Vagina (tissue), 2 donors: ENCODE measurements at regions not wholly inside any gene's neighbourhood (a gene's known extent, or its start where the extent isn't known, plus 50 kb on each side); places are given as distances from the start of the nearest gene placed in this dataset.

Experiments used
- DNase-seq, 2 donors: peaks; one replicate each; pipeline ENCODE4 v3.0.0-alpha.2; 2017; ENCODE audit errors: extremely low spot score in 2 of 2
- H3K27ac ChIP-seq: fragments of 200-600 bp; sonication (generic); one replicate; pipeline ENCODE4 v1.5.1; 2019
- H3K27me3 ChIP-seq: fragments of 200-600 bp; sonication (generic); one replicate; pipeline ENCODE4 v1.5.1; 2019
- H3K36me3 ChIP-seq, 2 donors: fragments of 200-600 bp; sonication (generic); one replicate each; pipeline ENCODE4 v1.5.1; 2017 to 2019
- H3K4me1 ChIP-seq: fragments of 200-600 bp; sonication (generic); one replicate; pipeline ENCODE4 v1.5.1; 2019
- H3K4me3 ChIP-seq, 2 donors: fragments of 200-600 bp; sonication (generic); 1 replicate in 1 of 2; 2 replicates in 1 of 2; pipeline ENCODE4 v1.5.1; 2016 to 2019
- H3K9me3 ChIP-seq: fragments of 200-600 bp; sonication (generic); one replicate; pipeline ENCODE4 v1.5.1; 2019
- CTCF ChIP-seq, 3 experiments: fragments of 450-650 bp in 2 of 3; fragments of 200-600 bp in 1 of 3; sonication (generic) in 1 of 3; IDR thresholded peaks; one replicate each; pipeline ENCODE4 v1.5.1; 2017 to 2019; ENCODE audit warnings: antibody characterized with exemption in 3 of 3, mild to moderate bottlenecking in 2 of 3, moderate library complexity in 2 of 3
- POLR2A ChIP-seq, 2 donors: fragments of 450-650 bp; IDR thresholded peaks; one replicate each; pipeline ENCODE4 v1.6.1; 2017; ENCODE audit warnings: antibody characterized with exemption in 2 of 2, mild to moderate bottlenecking in 2 of 2, moderate library complexity in 2 of 2
- POLR2AphosphoS5 ChIP-seq, 2 donors: sonication (generic); formaldehyde crosslinking; IDR thresholded peaks; one replicate each; pipeline ENCODE4 v1.9.0; 2017; ENCODE audit warnings: antibody characterized with exemption in 2 of 2, mild to moderate bottlenecking in 2 of 2, low read depth in 1 of 2; ENCODE audit not compliant: insufficient read depth in 1 of 2
- intact Hi-C: fragments of 100-400 bp; cut with DNase I; formaldehyde crosslinking; loops from one replicate; pipeline ENCODE4 v1.15.1; 2023

DNA sequence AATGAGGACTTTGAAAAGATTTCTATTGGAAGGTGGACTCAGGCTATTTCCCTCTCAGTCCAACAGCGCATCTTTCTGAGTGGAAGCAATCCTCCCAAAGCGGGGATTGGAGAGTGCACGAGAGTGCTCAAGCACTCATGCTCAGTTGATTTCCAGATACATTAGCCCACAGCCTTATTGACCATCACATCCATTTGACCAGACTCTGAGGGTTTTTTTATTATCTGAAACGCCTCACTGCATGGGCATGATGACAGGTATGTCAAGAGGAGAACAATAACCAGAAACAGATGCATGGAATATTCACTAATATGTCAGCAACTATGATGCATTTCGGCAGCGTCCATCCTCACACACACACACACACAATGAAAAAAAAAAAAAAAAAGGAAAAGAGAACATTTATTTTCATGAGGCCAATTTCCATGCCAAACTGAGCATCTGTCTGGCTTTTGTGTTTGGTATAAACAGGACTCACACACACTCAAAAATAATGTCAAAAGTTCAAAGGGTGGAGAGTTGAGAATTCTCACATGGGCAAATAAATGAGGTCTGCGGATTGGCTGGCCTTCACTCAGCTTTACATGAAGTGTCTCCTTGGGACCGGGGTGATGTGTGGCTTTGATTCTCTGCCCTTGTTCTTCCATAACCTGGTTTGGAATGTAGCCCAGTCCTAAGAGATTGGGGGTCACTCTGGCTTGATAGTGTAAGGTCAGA, 371.6 kb downstream of the MCTP2 start:
- Histone ChIP-seq H3K4me1 (no peaks in the 10 kb centered on the region), H3K27ac (no peak overlapping the region), H3K4me3 (no peak overlapping the region), H3K9me3 (no peaks in the 10 kb centered on the region), H3K27me3 (no peaks in the 10 kb centered on the region), H3K36me3 (no peaks in the 10 kb centered on the region)
- intact Hi-C loops = no loop called here
- no peak for TF ChIP-seq POLR2A (IDR thresholded peaks at IDR 0.05)
- no peak for TF ChIP-seq POLR2AphosphoS5 (IDR thresholded peaks at IDR 0.05; ENCODE audit: insufficient read depth in 1 of 2, low read depth in 1 of 2)
- no peak for TF ChIP-seq CTCF (IDR thresholded peaks at IDR 0.05)
- DNase-seq = no peak

GRCh38 chr15:94606286-94606685, 374.9 kb downstream of the MCTP2 start:
- no peak overlapping the region for H3K27ac ChIP-seq
- DNase-seq = no peak
- intact Hi-C loops = no loop called here
- no peak overlapping the region for H3K4me3 ChIP-seq
- no peaks in the 10 kb centered on the region for H3K4me1 ChIP-seq
- H3K9me3 ChIP-seq = no peaks in the 10 kb centered on the region
- no peaks in the 10 kb centered on the region for H3K27me3 ChIP-seq
- no peaks in the 10 kb centered on the region for H3K36me3 ChIP-seq
- TF ChIP-seq POLR2A (IDR thresholded peaks at IDR 0.05) (no peak), CTCF (IDR thresholded peaks at IDR 0.05) (no peak), POLR2AphosphoS5 (IDR thresholded peaks at IDR 0.05; ENCODE audit: insufficient read depth in 1 of 2, low read depth in 1 of 2) (no peak)

- Histone ChIP-seq H3K4me1 (no peaks in the 10 kb centered on the region), H3K9me3 (no peaks in the 10 kb centered on the region), H3K36me3 (no peaks in the 10 kb centered on the region), H3K27ac (no peak overlapping the region), H3K4me3 (no peak overlapping the region), H3K27me3 (no peaks in the 10 kb centered on the region)
- intact Hi-C loops = no loop called here
- no peak for DNase-seq
- TF ChIP-seq POLR2AphosphoS5 (IDR thresholded peaks at IDR 0.05; ENCODE audit: insufficient read depth in 1 of 2, low read depth in 1 of 2) (no peak), POLR2A (IDR thresholded peaks at IDR 0.05) (no peak), CTCF (IDR thresholded peaks at IDR 0.05) (no peak)
Measured at GRCh38 chr15:94607176-94607654, 375.9 kb downstream of the MCTP2 start.

GRCh38 chr15:94610069-94610468, 378.7 kb downstream of the MCTP2 start:
- Histone ChIP-seq H3K4me3 (no peak overlapping the region), H3K36me3 (no peaks in the 10 kb centered on the region), H3K9me3 (no peaks in the 10 kb centered on the region), H3K27me3 (no peaks in the 10 kb centered on the region), H3K4me1 (no peaks in the 10 kb centered on the region), H3K27ac (no peak overlapping the region)
- intact Hi-C loops = no loop called here
- TF ChIP-seq POLR2AphosphoS5 (IDR thresholded peaks at IDR 0.05; ENCODE audit: insufficient read depth in 1 of 2, low read depth in 1 of 2) (no peak), POLR2A (IDR thresholded peaks at IDR 0.05) (no peak), CTCF (IDR thresholded peaks at IDR 0.05) (no peak)
- no peak for DNase-seq

DNA sequence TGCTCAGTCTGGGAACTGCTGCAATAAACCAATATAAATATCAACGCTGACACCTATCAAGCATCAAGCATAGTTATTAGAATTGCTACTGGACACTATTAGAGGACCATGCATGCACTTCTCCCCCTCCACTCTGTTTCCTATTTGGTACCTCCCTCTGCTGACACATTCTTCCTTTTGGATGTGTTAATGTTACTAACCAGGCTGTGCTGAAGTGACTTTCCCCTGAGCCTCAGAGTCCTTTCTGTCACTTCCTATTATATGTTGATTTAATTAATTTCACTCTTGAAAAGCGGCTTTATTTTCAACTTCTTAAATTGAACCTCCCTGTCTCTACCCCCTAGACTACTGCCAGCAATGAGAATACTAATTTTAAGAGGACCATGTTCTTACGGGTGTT, 379.1 kb downstream of the MCTP2 start:
- no peaks in the 10 kb centered on the region for H3K27me3 ChIP-seq
- no peak for DNase-seq
- no peaks in the 10 kb centered on the region for H3K9me3 ChIP-seq
- H3K4me1 ChIP-seq = no peaks in the 10 kb centered on the region
- no peak overlapping the region for H3K27ac ChIP-seq
- no peaks in the 10 kb centered on the region for H3K36me3 ChIP-seq
- no peak for TF ChIP-seq POLR2AphosphoS5 (IDR thresholded peaks at IDR 0.05; ENCODE audit: insufficient read depth in 1 of 2, low read depth in 1 of 2)
- TF ChIP-seq POLR2A (IDR thresholded peaks at IDR 0.05) = no peak
- TF ChIP-seq CTCF (IDR thresholded peaks at IDR 0.05) = no peak
- H3K4me3 ChIP-seq = no peak overlapping the region
- intact Hi-C loops = no loop called here
